HG02840 (cell line): ENCODE measurements at regions not wholly inside any gene's neighbourhood (a gene's known extent, or its start where the extent isn't known, plus 50 kb on each side); places are given as distances from the start of the nearest gene placed in this dataset.
"Not testable (repeated sequence)": the region's sequence is repeated elsewhere in the genome, so short reads cannot be mapped to it uniquely, and the experiment has no call there.

Experiments
- ATAC-seq: cut with Tn5 transposase; IDR thresholded peaks from one replicate; pipeline ENCODE4 v1.9.1; 2021; ENCODE audit warnings: mild to moderate bottlenecking, moderate library complexity, moderate number of reproducible peaks; ENCODE audit not compliant: unreplicated experiment, low FRiP score

- no peak for ATAC-seq
These were observed 1119.6 kb downstream of the ZPLD1 start for GRCh38 chr3:103554451-103554850.

- ATAC-seq: not testable (repeated sequence)
These were observed 1129.3 kb downstream of the ZPLD1 start for GRCh38 chr3:103564116-103564515.

- no peak for ATAC-seq
These were observed 1151.0 kb downstream of the ZPLD1 start for GRCh38 chr3:103585809-103586208.

GRCh38 chr3:103589770-103590169 lies 1155.0 kb downstream of the ZPLD1 start:
- ATAC-seq: no peak

- ATAC-seq: no peak
These were observed 1166.0 kb downstream of the ZPLD1 start for GRCh38 chr3:103600844-103601243.

- ATAC-seq: no peak
These were observed 1166.9 kb downstream of the ZPLD1 start for GRCh38 chr3:103601666-103602065.

GRCh38 chr3:103609472-103609871 lies 1174.7 kb downstream of the ZPLD1 start:
- ATAC-seq: no peak

- no peak for ATAC-seq
These were observed 1178.8 kb downstream of the ZPLD1 start for GRCh38 chr3:103613397-103614156.

- no peak for ATAC-seq
These were observed 1179.9 kb downstream of the ZPLD1 start for GRCh38 chr3:103614719-103615118.

- ATAC-seq: no peak
These were observed 1183.1 kb downstream of the ZPLD1 start for GRCh38 chr3:103617961-103618360.

GRCh38 chr3:103624271-103624670 lies 1189.5 kb downstream of the ZPLD1 start:
- ATAC-seq: no peak

- no peak for ATAC-seq
These were observed 1194.6 kb downstream of the ZPLD1 start for GRCh38 chr3:103629391-103629790.

- ATAC-seq: no peak
These were observed 1209.6 kb downstream of the ZPLD1 start for GRCh38 chr3:103644450-103644849.

- no peak for ATAC-seq
These were observed 1219.2 kb downstream of the ZPLD1 start for GRCh38 chr3:103653996-103654395.

GRCh38 chr3:103657756-103658155 lies 1222.9 kb downstream of the ZPLD1 start:
- ATAC-seq: no peak

- ATAC-seq: no peak
These were observed 1226.0 kb downstream of the ZPLD1 start for GRCh38 chr3:103660810-103661209.

- no peak for ATAC-seq
These were observed 1227.8 kb downstream of the ZPLD1 start for GRCh38 chr3:103662591-103662990.

- ATAC-seq: no peak
These were observed 1237.5 kb downstream of the ZPLD1 start for GRCh38 chr3:103672346-103672745.

GRCh38 chr3:103684904-103685303 lies 1250.1 kb downstream of the ZPLD1 start:
- ATAC-seq: no peak

GRCh38 chr3:103685939-103686338 lies 1251.1 kb downstream of the ZPLD1 start:
- no peak for ATAC-seq

- ATAC-seq: no peak
These were observed 1255.7 kb downstream of the ZPLD1 start for GRCh38 chr3:103690536-103690935.

- no peak for ATAC-seq
These were observed 1259.0 kb downstream of the ZPLD1 start for GRCh38 chr3:103693831-103694230.

GRCh38 chr3:103698646-103699045 lies 1263.8 kb downstream of the ZPLD1 start:
- ATAC-seq: no peak
